HCT116 (cell line): ENCODE measurements at regions not wholly inside any gene's neighbourhood (a gene's known extent, or its start where the extent isn't known, plus 50 kb on each side); places are given as distances from the start of the nearest gene placed in this dataset.

Experiments
- CEBPB ChIP-seq: IDR thresholded peaks from 2 replicates; pipeline ENCODE4 v1.6.1; 2012; ENCODE audit warnings: low read depth
- CTCF ChIP-seq, 3 experiments: fragments of 200-600 bp in 1 of 3; sonication (generic) in 1 of 3; IDR thresholded peaks in 2 of 3; conservative IDR thresholded peaks in 1 of 3; 2 replicates each; pipeline ENCODE4 v1.5.1; 2012 to 2017; ENCODE audit warnings: low read depth in 2 of 3, low read length in 2 of 3, antibody characterized with exemption in 1 of 3, borderline replicate concordance in 1 of 3, control low read depth in 1 of 3, mild to moderate bottlenecking in 1 of 3, mixed read lengths in 1 of 3, mixed run types in 1 of 3, moderate library complexity in 1 of 3; ENCODE audit not compliant: insufficient read depth in 1 of 3
- EZH2 ChIP-seq: fragments of 200-600 bp; sonication (generic); IDR thresholded peaks from 2 replicates; pipeline ENCODE4 v1.6.1; 2017; ENCODE audit warnings: antibody characterized with exemption, mixed run types
- MAX ChIP-seq: IDR thresholded peaks from 2 replicates; pipeline ENCODE4 v1.6.1; 2012
- POLR2A ChIP-seq: IDR thresholded peaks from 2 replicates; pipeline ENCODE4 v1.7.0; 2011; ENCODE audit warnings: borderline replicate concordance; ENCODE audit not compliant: insufficient read depth, insufficient read length; ENCODE audit errors: extremely low read depth
- POLR2AphosphoS5 ChIP-seq: IDR thresholded peaks from 2 replicates; pipeline ENCODE4 v1.6.1; 2011; ENCODE audit warnings: mild to moderate bottlenecking, low read depth, low read length, moderate library complexity
- RAD21 ChIP-seq: IDR thresholded peaks from 2 replicates; pipeline ENCODE4 v1.6.1; 2012; ENCODE audit warnings: low read depth, mild to moderate bottlenecking
- TCF7L2 ChIP-seq: IDR thresholded peaks from 2 replicates; pipeline ENCODE4 v1.7.0; 2011; ENCODE audit warnings: borderline replicate concordance, inconsistent platforms; ENCODE audit not compliant: insufficient read depth, insufficient read length; ENCODE audit errors: extremely low read depth

- no peak for TF ChIP-seq CTCF (IDR thresholded peaks at IDR 0.05 in 2 of 3, conservative IDR thresholded peaks at IDR 0.05 in 1 of 3; ENCODE audit: borderline replicate concordance in 1 of 3, insufficient read depth in 1 of 3, low read depth in 2 of 3, low read length in 2 of 3)
- no peak for TF ChIP-seq POLR2A
- TF ChIP-seq EZH2, result no peak
- no peak for TF ChIP-seq MAX
- TF ChIP-seq TCF7L2, result no peak
- TF ChIP-seq POLR2AphosphoS5, result no peak
- TF ChIP-seq CEBPB, result no peak
- no peak for TF ChIP-seq RAD21
Observed at GRCh38 chr9:99722877-99723276, 98.8 kb upstream of the NR4A3 start.
